ENCODE measurements at regions not wholly inside any gene's neighbourhood (a gene's known extent, or its start where the extent isn't known, plus 50 kb on each side); places are given as distances from the start of the nearest gene placed in this dataset.
"Not testable (repeated sequence)": the region's sequence is repeated elsewhere in the genome, so short reads cannot be mapped to it uniquely, and the experiment has no call there.

DNA sequence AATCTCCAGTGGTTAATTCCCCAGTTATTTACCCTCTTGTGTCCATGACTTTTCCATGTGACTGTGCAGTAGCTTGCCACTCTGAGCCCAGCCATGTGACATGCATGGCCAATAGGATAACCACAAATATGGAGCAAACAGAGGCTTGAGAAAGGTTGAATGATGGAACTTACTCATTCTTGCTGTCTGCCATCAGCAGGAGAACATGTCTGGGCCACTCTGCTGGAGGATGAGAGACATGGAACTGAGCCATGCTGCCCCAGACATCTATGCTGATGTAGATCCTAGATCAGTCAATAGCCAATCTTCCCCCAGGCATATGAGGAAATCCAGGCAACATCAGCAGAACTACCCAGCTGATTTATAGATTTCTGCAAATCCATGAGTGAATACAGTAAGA is 992.3 kb upstream of the FANCL start:
- H3K9ac ChIP-seq (ENCODE audit: low read length): no peak overlapping the region
- H3K4me1 ChIP-seq (ENCODE audit: control insufficient read depth, insufficient read depth, low read length): no peaks in the 10 kb centered on the region
- H3K36me3 ChIP-seq (ENCODE audit: control insufficient read depth, insufficient read depth, low read length): no peaks in the 10 kb centered on the region
- H3K27ac ChIP-seq (ENCODE audit: low read depth, low read length): no peak overlapping the region
- no peaks in the 10 kb centered on the region for H3K27me3 ChIP-seq (ENCODE audit: control insufficient read depth, insufficient read depth, low read length)
- no peak overlapping the region for H3K4me3 ChIP-seq (ENCODE audit: low read length)

DNA sequence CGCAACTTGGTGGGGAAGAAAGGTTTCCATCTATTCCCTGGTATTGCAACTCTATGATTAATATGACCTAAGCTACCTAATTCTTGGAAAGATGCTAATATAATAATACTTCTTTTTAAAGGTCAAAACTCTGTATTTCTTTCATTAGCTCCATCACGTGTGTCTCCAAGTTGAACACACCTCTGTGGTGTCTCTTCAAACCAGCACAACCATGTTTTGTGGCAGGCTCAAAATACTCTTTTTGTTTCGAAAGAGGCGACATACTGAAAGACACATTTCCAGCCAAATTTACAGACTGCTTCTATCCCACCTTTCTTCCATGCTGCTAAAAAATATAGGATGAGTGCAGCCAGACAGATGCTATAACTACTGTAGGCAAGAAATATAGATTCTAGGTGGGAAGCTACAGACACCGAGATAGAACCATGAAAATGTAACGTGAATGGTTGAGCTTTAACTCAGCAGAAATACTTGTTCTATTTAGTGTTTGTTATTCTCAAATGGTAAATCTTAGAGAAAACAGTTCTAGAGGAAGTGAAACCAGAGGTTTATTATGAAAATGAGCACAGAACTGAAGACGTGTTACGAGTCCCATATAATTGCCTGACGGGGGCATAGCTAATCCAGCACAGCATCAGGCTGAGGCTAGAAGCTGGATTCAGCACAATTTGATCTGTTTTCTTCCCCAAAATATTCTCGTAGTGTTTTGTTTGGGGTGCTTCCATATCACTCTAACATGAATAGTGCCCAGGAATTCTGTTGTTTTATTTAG is 991.5 kb upstream of the FANCL start:
- Histone ChIP-seq H3K27me3 (ENCODE audit: control insufficient read depth, insufficient read depth, low read length) (no peaks in the 10 kb centered on the region), H3K27ac (ENCODE audit: low read depth, low read length) (no peak overlapping the region), H3K36me3 (ENCODE audit: control insufficient read depth, insufficient read depth, low read length) (no peaks in the 10 kb centered on the region)

DNA sequence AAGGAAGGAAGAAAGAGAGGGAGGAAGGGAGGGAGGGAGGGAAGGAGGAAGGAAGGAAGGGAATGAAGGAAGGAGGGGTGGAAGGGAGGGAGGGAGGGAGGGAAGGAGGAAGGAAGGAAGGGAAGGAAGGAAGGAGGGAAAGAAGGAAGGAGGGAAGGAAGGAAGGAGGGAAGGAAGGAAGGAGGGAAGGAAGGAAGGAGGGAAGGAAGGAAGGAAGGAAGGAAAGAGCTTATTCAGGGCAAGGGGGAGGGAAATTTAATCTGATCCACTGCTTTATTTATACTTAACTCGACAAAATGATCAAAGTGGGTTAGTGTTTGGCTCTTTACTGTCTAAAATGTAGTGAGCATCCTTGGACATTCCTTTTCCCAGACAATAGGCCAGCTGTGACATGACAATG is 985.2 kb upstream of the FANCL start:
- not testable (repeated sequence) for H3K27ac ChIP-seq (ENCODE audit: low read depth, low read length); H3K4me1 ChIP-seq (ENCODE audit: control insufficient read depth, insufficient read depth, low read length); H3K4me3 ChIP-seq (ENCODE audit: low read length); H3K36me3 ChIP-seq (ENCODE audit: control insufficient read depth, insufficient read depth, low read length); H3K27me3 ChIP-seq (ENCODE audit: control insufficient read depth, insufficient read depth, low read length); H3K9ac ChIP-seq (ENCODE audit: low read length)

More for the DNA sequence above, 991.5 kb upstream of the FANCL start:
- no peak overlapping the region for H3K4me3 ChIP-seq (ENCODE audit: low read length)
- H3K4me1 ChIP-seq (ENCODE audit: control insufficient read depth, insufficient read depth, low read length): no peaks in the 10 kb centered on the region
- H3K9ac ChIP-seq (ENCODE audit: low read length): no peak overlapping the region

GRCh38 chr2:59223742-59224141 is 982.6 kb upstream of the FANCL start:
- Histone ChIP-seq H3K4me3 (ENCODE audit: low read length) (no peak overlapping the region), H3K36me3 (ENCODE audit: control insufficient read depth, insufficient read depth, low read length) (no peaks in the 10 kb centered on the region), H3K27ac (ENCODE audit: low read depth, low read length) (no peak overlapping the region), H3K4me1 (ENCODE audit: control insufficient read depth, insufficient read depth, low read length) (no peaks in the 10 kb centered on the region), H3K9ac (ENCODE audit: low read length) (no peak overlapping the region), H3K27me3 (ENCODE audit: control insufficient read depth, insufficient read depth, low read length) (no peaks in the 10 kb centered on the region)

- H3K4me1 ChIP-seq (ENCODE audit: control insufficient read depth, insufficient read depth, low read length): no peaks in the 10 kb centered on the region
- H3K36me3 ChIP-seq (ENCODE audit: control insufficient read depth, insufficient read depth, low read length): no peaks in the 10 kb centered on the region
- no peak overlapping the region for H3K27ac ChIP-seq (ENCODE audit: low read depth, low read length)
- H3K27me3 ChIP-seq (ENCODE audit: control insufficient read depth, insufficient read depth, low read length): no peaks in the 10 kb centered on the region
- H3K9ac ChIP-seq (ENCODE audit: low read length): no peak overlapping the region
- H3K4me3 ChIP-seq (ENCODE audit: low read length): no peak overlapping the region
These were observed 976.2 kb upstream of the FANCL start for GRCh38 chr2:59217360-59217759.

DNA sequence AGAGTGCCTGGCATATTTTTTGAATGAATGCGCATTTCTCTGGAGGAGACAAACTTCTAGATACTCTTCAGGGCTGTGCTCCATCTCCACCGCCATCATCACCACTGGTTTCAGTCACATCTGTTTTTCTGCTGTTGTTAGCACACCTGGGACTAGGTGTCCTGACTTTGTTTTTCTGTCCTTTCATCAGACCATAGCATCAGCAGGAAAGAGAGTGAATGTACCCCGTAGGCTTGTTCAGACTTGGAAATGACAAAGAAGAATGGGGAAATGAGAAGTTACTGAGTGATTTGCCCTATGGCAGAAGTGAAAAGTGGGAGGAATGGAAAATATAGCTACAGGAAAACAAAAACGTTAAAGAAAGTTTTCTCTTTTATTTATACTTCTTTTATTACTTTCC is 965.2 kb upstream of the FANCL start:
- H3K27ac ChIP-seq (ENCODE audit: low read depth, low read length): no peak overlapping the region
- H3K4me1 ChIP-seq (ENCODE audit: control insufficient read depth, insufficient read depth, low read length): no peaks in the 10 kb centered on the region
- H3K9ac ChIP-seq (ENCODE audit: low read length): no peak overlapping the region
- H3K4me3 ChIP-seq (ENCODE audit: low read length): no peak overlapping the region
- H3K27me3 ChIP-seq (ENCODE audit: control insufficient read depth, insufficient read depth, low read length): no peaks in the 10 kb centered on the region
- no peaks in the 10 kb centered on the region for H3K36me3 ChIP-seq (ENCODE audit: control insufficient read depth, insufficient read depth, low read length)

DNA sequence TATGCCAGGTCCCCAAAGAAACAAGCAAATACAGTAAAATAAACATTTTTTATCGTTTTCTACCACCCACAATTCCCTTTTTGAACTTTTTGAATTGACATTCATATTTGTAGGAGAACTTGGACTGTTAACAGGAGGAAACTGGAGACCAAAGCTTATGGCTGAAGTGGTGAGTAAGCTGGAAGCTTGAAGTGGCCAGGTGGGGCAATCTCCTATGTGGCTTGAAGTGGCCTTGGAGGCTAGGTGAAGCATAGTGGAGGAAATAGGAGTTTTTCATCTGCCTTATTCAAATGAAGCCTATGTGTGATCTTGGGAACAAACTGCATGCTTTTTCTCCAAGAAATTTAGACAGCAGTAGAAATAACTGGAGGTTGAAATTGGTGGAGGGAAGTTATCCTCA is 962.9 kb upstream of the FANCL start:
- no peaks in the 10 kb centered on the region for H3K27me3 ChIP-seq (ENCODE audit: control insufficient read depth, insufficient read depth, low read length)
- H3K4me3 ChIP-seq (ENCODE audit: low read length): no peak overlapping the region

GRCh38 chr2:59196491-59196890 is 955.4 kb upstream of the FANCL start:
- H3K4me1 ChIP-seq (ENCODE audit: control insufficient read depth, insufficient read depth, low read length): no peaks in the 10 kb centered on the region
- H3K36me3 ChIP-seq (ENCODE audit: control insufficient read depth, insufficient read depth, low read length): no peaks in the 10 kb centered on the region
- H3K27me3 ChIP-seq (ENCODE audit: control insufficient read depth, insufficient read depth, low read length): no peaks in the 10 kb centered on the region
- no peak overlapping the region for H3K4me3 ChIP-seq (ENCODE audit: low read length)
- H3K9ac ChIP-seq (ENCODE audit: low read length): no peak overlapping the region
- no peak overlapping the region for H3K27ac ChIP-seq (ENCODE audit: low read depth, low read length)

More for the DNA sequence above, 962.9 kb upstream of the FANCL start:
- H3K9ac ChIP-seq (ENCODE audit: low read length): no peak overlapping the region
- H3K27ac ChIP-seq (ENCODE audit: low read depth, low read length): no peak overlapping the region
- no peaks in the 10 kb centered on the region for H3K4me1 ChIP-seq (ENCODE audit: control insufficient read depth, insufficient read depth, low read length)
- no peaks in the 10 kb centered on the region for H3K36me3 ChIP-seq (ENCODE audit: control insufficient read depth, insufficient read depth, low read length)

DNA sequence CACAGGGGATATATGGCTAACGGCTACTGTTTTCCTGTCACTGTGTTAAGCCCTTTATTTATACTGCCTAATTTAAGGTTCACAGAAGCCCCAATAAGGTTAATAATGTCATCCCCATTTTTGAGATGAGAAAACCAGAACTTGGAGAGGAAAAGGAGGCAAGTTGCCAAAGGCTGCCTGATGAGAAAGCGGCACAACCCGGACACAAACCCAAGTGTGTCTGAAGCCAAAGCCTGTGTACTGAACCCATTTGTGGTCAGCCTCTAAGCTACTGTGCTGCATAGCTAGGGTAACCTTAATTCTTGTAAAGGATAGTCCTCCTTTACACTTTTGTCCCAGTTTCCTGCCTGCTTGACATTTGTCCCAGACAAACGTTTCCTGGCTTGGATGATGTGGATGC is 954.7 kb upstream of the FANCL start:
- no peaks in the 10 kb centered on the region for H3K4me1 ChIP-seq (ENCODE audit: control insufficient read depth, insufficient read depth, low read length)
- H3K36me3 ChIP-seq (ENCODE audit: control insufficient read depth, insufficient read depth, low read length): no peaks in the 10 kb centered on the region
- no peaks in the 10 kb centered on the region for H3K27me3 ChIP-seq (ENCODE audit: control insufficient read depth, insufficient read depth, low read length)
- H3K4me3 ChIP-seq (ENCODE audit: low read length): no peak overlapping the region
- no peak overlapping the region for H3K27ac ChIP-seq (ENCODE audit: low read depth, low read length)
- no peak overlapping the region for H3K9ac ChIP-seq (ENCODE audit: low read length)

DNA sequence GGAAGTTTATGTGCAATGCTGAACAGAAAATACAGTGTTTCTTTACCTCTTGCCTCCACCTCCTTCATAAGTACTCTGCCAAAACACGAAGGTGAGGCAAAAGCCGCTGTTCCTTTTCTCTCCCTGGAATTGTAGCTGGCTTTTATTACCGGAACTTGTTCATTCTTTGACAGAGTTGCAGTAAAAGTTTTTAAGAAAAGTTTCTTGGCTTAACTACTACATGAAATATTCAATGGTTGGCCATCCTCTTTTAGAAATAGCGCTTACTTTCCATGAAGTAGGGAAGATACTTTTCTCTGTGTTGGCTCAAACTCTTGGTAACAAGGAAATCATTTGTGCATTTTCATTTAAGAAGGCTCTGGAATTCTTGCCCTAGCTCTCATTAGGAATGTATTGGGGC is 950.7 kb upstream of the FANCL start:
- Histone ChIP-seq H3K9ac (ENCODE audit: low read length) (no peak overlapping the region), H3K4me3 (ENCODE audit: low read length) (no peak overlapping the region), H3K27me3 (ENCODE audit: control insufficient read depth, insufficient read depth, low read length) (no peaks in the 10 kb centered on the region), H3K27ac (ENCODE audit: low read depth, low read length) (no peak overlapping the region), H3K36me3 (ENCODE audit: control insufficient read depth, insufficient read depth, low read length) (no peaks in the 10 kb centered on the region), H3K4me1 (ENCODE audit: control insufficient read depth, insufficient read depth, low read length) (no peaks in the 10 kb centered on the region)

- Histone ChIP-seq H3K9ac (ENCODE audit: low read length) (no peak overlapping the region), H3K36me3 (ENCODE audit: control insufficient read depth, insufficient read depth, low read length) (no peaks in the 10 kb centered on the region), H3K4me1 (ENCODE audit: control insufficient read depth, insufficient read depth, low read length) (no peaks in the 10 kb centered on the region), H3K27me3 (ENCODE audit: control insufficient read depth, insufficient read depth, low read length) (no peaks in the 10 kb centered on the region), H3K4me3 (ENCODE audit: low read length) (no peak overlapping the region), H3K27ac (ENCODE audit: low read depth, low read length) (no peak overlapping the region)
These were observed 949.4 kb upstream of the FANCL start for GRCh38 chr2:59190518-59190917.

DNA sequence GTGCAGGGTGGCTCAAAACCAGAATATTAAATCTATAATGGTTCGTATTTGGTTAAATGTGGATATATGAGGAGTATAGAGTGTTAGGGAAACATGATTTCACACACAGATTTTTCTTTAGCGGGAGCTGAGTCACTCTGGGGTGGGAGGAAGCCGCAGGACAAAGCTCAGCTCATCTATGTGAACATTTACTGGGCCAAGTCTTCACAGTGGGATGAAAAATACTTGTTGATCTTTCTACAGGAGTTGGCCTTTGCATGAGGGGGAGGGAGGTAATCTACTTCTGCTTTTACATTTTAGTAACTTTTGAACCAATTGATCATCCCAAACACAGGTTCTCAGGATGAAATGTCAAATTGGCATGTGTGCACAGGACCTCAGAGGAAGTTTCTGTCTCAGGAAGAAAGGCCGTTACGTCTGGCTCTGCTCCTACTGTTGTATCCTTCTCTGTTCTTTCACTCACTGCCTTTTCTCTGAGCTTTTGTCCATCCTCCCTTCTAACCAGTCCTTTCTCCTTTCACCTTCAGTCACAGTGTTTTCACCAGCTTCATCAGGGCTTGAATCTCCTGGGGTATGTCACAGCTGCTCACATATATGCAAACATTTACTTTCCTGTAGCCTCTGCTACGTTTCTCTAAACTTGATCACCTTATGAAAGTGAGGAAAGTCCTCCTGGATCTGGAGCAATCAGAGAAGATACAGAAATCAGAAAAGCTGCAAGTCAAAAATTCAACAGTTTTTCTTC is 943.3 kb upstream of the FANCL start:
- no peaks in the 10 kb centered on the region for H3K27me3 ChIP-seq (ENCODE audit: control insufficient read depth, insufficient read depth, low read length)
- H3K36me3 ChIP-seq (ENCODE audit: control insufficient read depth, insufficient read depth, low read length): no peaks in the 10 kb centered on the region
- no peak overlapping the region for H3K9ac ChIP-seq (ENCODE audit: low read length)
- no peaks in the 10 kb centered on the region for H3K4me1 ChIP-seq (ENCODE audit: control insufficient read depth, insufficient read depth, low read length)
- H3K4me3 ChIP-seq (ENCODE audit: low read length): no peak overlapping the region
- H3K27ac ChIP-seq (ENCODE audit: low read depth, low read length): no peak overlapping the region

DNA sequence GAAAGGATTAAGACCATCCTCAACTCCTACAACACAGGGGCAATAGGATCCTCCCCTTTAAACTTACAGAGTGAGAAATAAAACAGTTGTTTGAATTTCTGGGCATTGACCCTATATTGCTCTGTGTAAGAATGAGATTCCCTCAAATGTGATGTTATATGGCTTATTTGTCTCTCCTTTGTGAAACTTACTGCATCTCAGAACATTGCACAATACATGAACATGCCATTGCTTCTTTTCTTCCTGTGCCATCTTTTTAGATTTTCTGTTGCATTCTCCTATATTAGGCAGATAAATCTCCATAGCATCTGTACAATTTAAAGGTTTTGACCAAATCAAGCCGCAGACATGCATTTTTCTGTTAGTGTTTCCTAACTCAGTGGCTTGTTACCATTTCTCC is 941.9 kb upstream of the FANCL start:
- H3K4me3 ChIP-seq (ENCODE audit: low read length): no peak overlapping the region
- H3K4me1 ChIP-seq (ENCODE audit: control insufficient read depth, insufficient read depth, low read length): no peaks in the 10 kb centered on the region
- H3K9ac ChIP-seq (ENCODE audit: low read length): no peak overlapping the region
- no peaks in the 10 kb centered on the region for H3K27me3 ChIP-seq (ENCODE audit: control insufficient read depth, insufficient read depth, low read length)
- peak overlapping the region; percentile 6 for H3K27ac ChIP-seq (ENCODE audit: low read depth, low read length)
- H3K36me3 ChIP-seq (ENCODE audit: control insufficient read depth, insufficient read depth, low read length): no peaks in the 10 kb centered on the region

Data from rectal smooth muscle tissue (tissue), 1 donor.